ENCODE measurements at regions not wholly inside any gene's neighbourhood (a gene's known extent, or its start where the extent isn't known, plus 50 kb on each side); places are given as distances from the start of the nearest gene placed in this dataset.
"Not testable (repeated sequence)": the region's sequence is repeated elsewhere in the genome, so short reads cannot be mapped to it uniquely, and the experiment has no call there.

DNA sequence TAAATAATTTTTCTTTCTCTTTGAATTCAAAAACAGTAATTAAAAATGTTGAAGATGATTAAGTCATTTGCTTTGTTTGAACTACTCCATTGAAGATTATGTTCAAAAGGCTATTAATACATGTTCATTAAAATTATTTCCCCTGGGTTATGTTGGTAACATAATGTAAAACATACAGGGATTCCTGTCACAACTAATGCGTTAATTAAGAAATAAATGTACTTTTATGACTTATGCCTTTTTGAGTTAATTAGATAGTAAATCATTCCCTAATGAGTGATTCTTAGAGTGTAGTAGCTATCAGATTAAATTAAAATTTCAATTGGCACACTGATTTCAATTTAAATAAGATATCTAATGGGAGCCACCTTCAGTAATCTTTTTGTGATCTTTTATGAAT, 549.1 kb downstream of the ANKRD50 start:
- DNase-seq = no peak
- Mint-ChIP-seq H3K36me3 (ENCODE audit: unreplicated experiment) (peaks cover 3% of the 10 kb centered on the region), H3K4me3 (ENCODE audit: unreplicated experiment) (no peak overlapping the region), H3K27me3 (ENCODE audit: unreplicated experiment) (peaks cover 3% of the 10 kb centered on the region), H3K9me3 (ENCODE audit: unreplicated experiment) (no peaks in the 10 kb centered on the region), H3K4me1 (ENCODE audit: low read depth, unreplicated experiment) (no peaks in the 10 kb centered on the region), H3K27ac (ENCODE audit: unreplicated experiment) (no peak overlapping the region)
- TF ChIP-seq, protein P1, sequence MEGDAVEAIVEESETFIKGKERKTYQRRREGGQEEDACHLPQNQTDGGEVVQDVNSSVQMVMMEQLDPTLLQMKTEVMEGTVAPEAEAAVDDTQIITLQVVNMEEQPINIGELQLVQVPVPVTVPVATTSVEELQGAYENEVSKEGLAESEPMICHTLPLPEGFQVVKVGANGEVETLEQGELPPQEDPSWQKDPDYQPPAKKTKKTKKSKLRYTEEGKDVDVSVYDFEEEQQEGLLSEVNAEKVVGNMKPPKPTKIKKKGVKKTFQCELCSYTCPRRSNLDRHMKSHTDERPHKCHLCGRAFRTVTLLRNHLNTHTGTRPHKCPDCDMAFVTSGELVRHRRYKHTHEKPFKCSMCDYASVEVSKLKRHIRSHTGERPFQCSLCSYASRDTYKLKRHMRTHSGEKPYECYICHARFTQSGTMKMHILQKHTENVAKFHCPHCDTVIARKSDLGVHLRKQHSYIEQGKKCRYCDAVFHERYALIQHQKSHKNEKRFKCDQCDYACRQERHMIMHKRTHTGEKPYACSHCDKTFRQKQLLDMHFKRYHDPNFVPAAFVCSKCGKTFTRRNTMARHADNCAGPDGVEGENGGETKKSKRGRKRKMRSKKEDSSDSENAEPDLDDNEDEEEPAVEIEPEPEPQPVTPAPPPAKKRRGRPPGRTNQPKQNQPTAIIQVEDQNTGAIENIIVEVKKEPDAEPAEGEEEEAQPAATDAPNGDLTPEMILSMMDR (IDR thresholded peaks at IDR 0.05; ENCODE audit: partially characterized antibody, unreplicated experiment) = no peak

GRCh38 chr4:124167602-124168001, 544.9 kb downstream of the ANKRD50 start:
- H3K4me3 Mint-ChIP-seq (ENCODE audit: unreplicated experiment) = no peak overlapping the region
- no peak overlapping the region for H3K27ac Mint-ChIP-seq (ENCODE audit: unreplicated experiment)
- peaks cover 3% of the 10 kb centered on the region for H3K27me3 Mint-ChIP-seq (ENCODE audit: unreplicated experiment)
- no peak for DNase-seq
- H3K4me1 Mint-ChIP-seq (ENCODE audit: low read depth, unreplicated experiment) = no peaks in the 10 kb centered on the region
- TF ChIP-seq, protein P1 (IDR thresholded peaks at IDR 0.05; ENCODE audit: partially characterized antibody, unreplicated experiment) = no peak
- peaks cover 3% of the 10 kb centered on the region for H3K9me3 Mint-ChIP-seq (ENCODE audit: unreplicated experiment)
- peaks cover 20% of the 10 kb centered on the region for H3K36me3 Mint-ChIP-seq (ENCODE audit: unreplicated experiment)

- not testable (repeated sequence) for H3K4me3 Mint-ChIP-seq (ENCODE audit: unreplicated experiment); DNase-seq; H3K9me3 Mint-ChIP-seq (ENCODE audit: unreplicated experiment); H3K27ac Mint-ChIP-seq (ENCODE audit: unreplicated experiment); H3K27me3 Mint-ChIP-seq (ENCODE audit: unreplicated experiment); H3K4me1 Mint-ChIP-seq (ENCODE audit: low read depth, unreplicated experiment)
- peaks cover 20% of the 10 kb centered on the region for H3K36me3 Mint-ChIP-seq (ENCODE audit: unreplicated experiment)
These were observed 543.0 kb downstream of the ANKRD50 start for GRCh38 chr4:124169524-124169923.

DNA sequence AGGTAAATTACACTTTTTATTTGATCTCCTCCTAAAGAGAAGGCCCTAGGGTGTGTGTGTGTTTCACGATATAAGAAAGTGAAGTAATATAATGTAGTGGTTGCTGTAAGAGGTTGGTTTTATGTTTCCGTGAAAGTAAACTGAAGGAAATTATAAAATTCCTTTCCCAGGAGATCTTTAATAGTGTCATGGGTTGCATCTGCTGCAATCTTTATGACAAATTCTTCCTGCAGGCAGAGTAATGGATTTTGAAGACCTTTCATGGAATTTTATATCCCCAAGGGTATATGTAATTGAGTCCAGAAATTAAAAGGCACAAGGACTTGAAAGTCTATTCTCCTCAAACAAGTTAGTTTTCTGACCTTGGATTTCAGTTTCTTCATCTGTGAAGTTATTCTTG, 538.6 kb downstream of the ANKRD50 start:
- Mint-ChIP-seq H3K4me1 (ENCODE audit: low read depth, unreplicated experiment) (no peaks in the 10 kb centered on the region), H3K36me3 (ENCODE audit: unreplicated experiment) (peaks cover 12% of the 10 kb centered on the region), H3K27ac (ENCODE audit: unreplicated experiment) (no peak overlapping the region), H3K27me3 (ENCODE audit: unreplicated experiment) (no peaks in the 10 kb centered on the region), H3K4me3 (ENCODE audit: unreplicated experiment) (no peak overlapping the region), H3K9me3 (ENCODE audit: unreplicated experiment) (peaks cover 3% of the 10 kb centered on the region)
- no peak for DNase-seq
- TF ChIP-seq, protein P1 (IDR thresholded peaks at IDR 0.05; ENCODE audit: partially characterized antibody, unreplicated experiment) = no peak

GRCh38 chr4:124177647-124178425, 534.7 kb downstream of the ANKRD50 start:
- no peak for DNase-seq
- no peaks in the 10 kb centered on the region for H3K4me1 Mint-ChIP-seq (ENCODE audit: low read depth, unreplicated experiment)
- peaks cover 3% of the 10 kb centered on the region for H3K9me3 Mint-ChIP-seq (ENCODE audit: unreplicated experiment)
- H3K27me3 Mint-ChIP-seq (ENCODE audit: unreplicated experiment) = no peaks in the 10 kb centered on the region
- H3K4me3 Mint-ChIP-seq (ENCODE audit: unreplicated experiment) = no peak overlapping the region
- no peaks in the 10 kb centered on the region for H3K36me3 Mint-ChIP-seq (ENCODE audit: unreplicated experiment)
- TF ChIP-seq, protein P1 (IDR thresholded peaks at IDR 0.05; ENCODE audit: partially characterized antibody, unreplicated experiment) = no peak
- no peak overlapping the region for H3K27ac Mint-ChIP-seq (ENCODE audit: unreplicated experiment)

Data from glutamatergic neuron (in vitro differentiated cells).